ENCODE measurements at regions not wholly inside any gene's neighbourhood (a gene's known extent, or its start where the extent isn't known, plus 50 kb on each side); places are given as distances from the start of the nearest gene placed in this dataset.

- TF ChIP-seq CTCF (conservative IDR thresholded peaks at IDR 0.05 in 1 of 2, IDR thresholded peaks at IDR 0.05 in 1 of 2; ENCODE audit: extremely low read depth in 1 of 2, insufficient read depth in 1 of 2, low read depth in 1 of 2, low read length in 2 of 2) (no peak), EZH2 (IDR thresholded peaks at IDR 0.05; ENCODE audit: borderline replicate concordance, low read length) (no peak)
Observed at GRCh38 chr3:18862077-18862476, 286.2 kb upstream of the KCNH8 start.
